Keratinocyte (primary cell): ENCODE measurements at regions not wholly inside any gene's neighbourhood (a gene's known extent, or its start where the extent isn't known, plus 50 kb on each side); places are given as distances from the start of the nearest gene placed in this dataset.

ENCODE experiments used
- DNase-seq: peaks from one replicate; pipeline ENCODE4 v3.0.0-alpha.2; 2011; ENCODE audit warnings: low read depth, missing footprints, low spot score
- FAIRE-seq: peaks from 2 replicates; lab custom pipeline; 2011; peaks lifted over from hg19 to GRCh38; lab: Jason Lieb, UNC
- H2AFZ ChIP-seq: 2 replicates; pipeline ENCODE4 v1.6.0; 2012; ENCODE audit warnings: low read length, control low read depth, inconsistent platforms; ENCODE audit not compliant: control insufficient read depth
- H3K27ac ChIP-seq: 2 replicates; pipeline ENCODE4 v1.5.1; 2011; ENCODE audit warnings: low read length; ENCODE audit not compliant: control insufficient read depth, insufficient read depth
- H3K27me3 ChIP-seq: 3 replicates; pipeline ENCODE4 v1.6.0; 2011; ENCODE audit warnings: low read length; ENCODE audit not compliant: control insufficient read depth, insufficient read depth; ENCODE audit errors: extremely low read depth
- H3K36me3 ChIP-seq, 2 experiments: 2 replicates in 1 of 2; 3 replicates in 1 of 2; pipeline ENCODE4 v1.5.1; 2011; ENCODE audit warnings: low read length in 2 of 2, mild to moderate bottlenecking in 1 of 2; ENCODE audit not compliant: control insufficient read depth in 2 of 2, insufficient read depth in 2 of 2; ENCODE audit errors: extremely low read depth in 1 of 2
- H3K4me1 ChIP-seq: 3 replicates; pipeline ENCODE4 v1.5.1; 2011; ENCODE audit warnings: low read length; ENCODE audit not compliant: control insufficient read depth, insufficient read depth; ENCODE audit errors: extremely low read depth
- H3K4me2 ChIP-seq: 3 replicates; pipeline ENCODE4 v1.6.0; 2011; ENCODE audit warnings: low read depth, low read length; ENCODE audit not compliant: control insufficient read depth, insufficient read depth; ENCODE audit errors: extremely low read depth
- H3K4me3 ChIP-seq, 3 experiments: fragments of 200-600 bp in 1 of 3; sonication (generic) in 1 of 3; 2 replicates in 2 of 3; 3 replicates in 1 of 3; pipeline ENCODE4 v1.5.1; 2011 to 2016; ENCODE audit warnings: low read length in 3 of 3, mild to moderate bottlenecking in 3 of 3, control low read depth in 2 of 3, inconsistent platforms in 1 of 3, low read depth in 1 of 3, mixed read lengths in 1 of 3, mixed run types in 1 of 3, moderate library complexity in 1 of 3; ENCODE audit not compliant: control insufficient read depth in 2 of 3, insufficient read depth in 2 of 3; ENCODE audit errors: extremely low read depth in 1 of 3
- H3K79me2 ChIP-seq: 2 replicates; pipeline ENCODE4 v1.6.0; 2012; ENCODE audit warnings: low read length; ENCODE audit not compliant: control insufficient read depth, insufficient read depth
- H3K9ac ChIP-seq: 3 replicates; pipeline ENCODE4 v1.6.0; 2011; ENCODE audit warnings: low read length; ENCODE audit not compliant: control insufficient read depth, insufficient read depth; ENCODE audit errors: extremely low read depth
- H3K9me1 ChIP-seq: 3 replicates; pipeline ENCODE4 v1.6.0; 2011; ENCODE audit warnings: low read length; ENCODE audit not compliant: control insufficient read depth, insufficient read depth; ENCODE audit errors: extremely low read depth
- H3K9me3 ChIP-seq: 2 replicates; pipeline ENCODE4 v1.5.1; 2012; ENCODE audit warnings: low read depth, low read length; ENCODE audit not compliant: control insufficient read depth
- H4K20me1 ChIP-seq: 3 replicates; pipeline ENCODE4 v1.6.0; 2011; ENCODE audit warnings: low read length; ENCODE audit not compliant: control insufficient read depth, insufficient read depth; ENCODE audit errors: extremely low read depth
- CTCF ChIP-seq, 3 experiments: IDR thresholded peaks in 1 of 3; conservative IDR thresholded peaks in 1 of 3; optimal IDR thresholded peaks in 1 of 3; 2 replicates in 2 of 3; 3 replicates in 1 of 3; pipeline versions ENCODE3 to v1.5.1; 2011; ENCODE audit warnings: low read length in 3 of 3, mild to moderate bottlenecking in 3 of 3, moderate library complexity in 2 of 3, control low read depth in 1 of 3, inconsistent platforms in 1 of 3; ENCODE audit not compliant: insufficient read depth in 2 of 3; ENCODE audit errors: extremely low read depth in 1 of 3
- EZH2 ChIP-seq: IDR thresholded peaks from one replicate; pipeline ENCODE4 v1.6.1; 2012; ENCODE audit warnings: inconsistent platforms, mild to moderate bottlenecking, low read length, moderate library complexity
- dilution Hi-C: fragments of 300-500 bp; cut with MboI; formaldehyde crosslinking; loops from one replicate; pipeline ENCODE4 v1.7.0; 2020; ENCODE audit warnings: low sequenced_read_pairs; ENCODE audit not compliant: extremely low pct_ligation_motif_present

GRCh38 chr2:195326537-195326936 lies 330.5 kb upstream of the SLC39A10 start:
- DNase-seq (no peak), FAIRE-seq (no peak)
- no peaks in the 10 kb centered on the region for H3K9me3 ChIP-seq
- TF ChIP-seq EZH2 (no peak), CTCF (optimal IDR thresholded peaks at IDR 0.05 in 1 of 3, IDR thresholded peaks at IDR 0.05 in 1 of 3, conservative IDR thresholded peaks at IDR 0.05 in 1 of 3; ENCODE audit: extremely low read depth in 1 of 3, insufficient read depth in 2 of 3, low read length in 3 of 3) (no peak)
- H3K9ac ChIP-seq = no peak overlapping the region
- H3K4me1 ChIP-seq = peaks cover 11% of the 10 kb centered on the region
- H2AFZ ChIP-seq = no peak overlapping the region
- H3K4me3 ChIP-seq = no peak overlapping the region
- no peaks in the 10 kb centered on the region for H3K27me3 ChIP-seq
- H4K20me1 ChIP-seq = no peaks in the 10 kb centered on the region
- H3K79me2 ChIP-seq = no peaks in the 10 kb centered on the region
- no peaks in the 10 kb centered on the region for H3K9me1 ChIP-seq
- dilution Hi-C loops = no loop called here
- H3K36me3 ChIP-seq = no peaks in the 10 kb centered on the region
- H3K4me2 ChIP-seq = no peak overlapping the region
- H3K27ac ChIP-seq = no peak overlapping the region

GRCh38 chr2:195322324-195322723 lies 334.7 kb upstream of the SLC39A10 start:
- Histone ChIP-seq H4K20me1 (no peaks in the 10 kb centered on the region), H3K36me3 (no peaks in the 10 kb centered on the region), H3K9me3 (no peaks in the 10 kb centered on the region), H3K4me1 (peaks cover 42% of the 10 kb centered on the region), H3K27ac (no peak overlapping the region), H3K9me1 (no peaks in the 10 kb centered on the region), H2AFZ (peak overlapping the region; percentile 56), H3K4me3 (no peak overlapping the region), H3K27me3 (no peaks in the 10 kb centered on the region), H3K79me2 (no peaks in the 10 kb centered on the region), H3K4me2 (peak overlapping the region; percentile 6), H3K9ac (no peak overlapping the region)
- TF ChIP-seq EZH2 (no peak), CTCF (optimal IDR thresholded peaks at IDR 0.05 in 1 of 3, IDR thresholded peaks at IDR 0.05 in 1 of 3, conservative IDR thresholded peaks at IDR 0.05 in 1 of 3; ENCODE audit: extremely low read depth in 1 of 3, insufficient read depth in 2 of 3, low read length in 3 of 3) (no peak)
- dilution Hi-C loops = no loop called here
- FAIRE-seq = peak; percentile 90
- no peak for DNase-seq
